ENCODE measurements at regions not wholly inside any gene's neighbourhood (a gene's known extent, or its start where the extent isn't known, plus 50 kb on each side); places are given as distances from the start of the nearest gene placed in this dataset.

DNA sequence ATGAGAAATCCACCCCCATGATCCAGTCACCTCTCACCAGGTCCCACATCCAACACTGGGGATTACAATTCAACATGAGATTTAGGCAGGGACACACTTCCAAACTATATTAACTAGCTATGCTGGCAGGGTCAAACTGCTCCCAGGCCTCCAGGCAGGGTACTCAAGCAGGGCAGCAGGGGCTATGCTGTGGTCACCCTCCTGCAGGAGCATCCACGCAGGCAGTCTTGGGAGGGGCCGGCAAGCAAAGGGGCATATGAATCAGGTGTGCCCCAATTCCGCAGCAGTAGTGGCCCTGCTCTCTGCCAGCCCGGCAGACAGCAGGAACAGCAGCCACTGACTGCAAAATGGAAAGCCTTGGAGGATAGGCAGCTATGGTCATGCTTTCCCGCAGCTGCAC lies 74.6 kb upstream of the PRDX4 start:
- TF ChIP-seq, protein P1, sequence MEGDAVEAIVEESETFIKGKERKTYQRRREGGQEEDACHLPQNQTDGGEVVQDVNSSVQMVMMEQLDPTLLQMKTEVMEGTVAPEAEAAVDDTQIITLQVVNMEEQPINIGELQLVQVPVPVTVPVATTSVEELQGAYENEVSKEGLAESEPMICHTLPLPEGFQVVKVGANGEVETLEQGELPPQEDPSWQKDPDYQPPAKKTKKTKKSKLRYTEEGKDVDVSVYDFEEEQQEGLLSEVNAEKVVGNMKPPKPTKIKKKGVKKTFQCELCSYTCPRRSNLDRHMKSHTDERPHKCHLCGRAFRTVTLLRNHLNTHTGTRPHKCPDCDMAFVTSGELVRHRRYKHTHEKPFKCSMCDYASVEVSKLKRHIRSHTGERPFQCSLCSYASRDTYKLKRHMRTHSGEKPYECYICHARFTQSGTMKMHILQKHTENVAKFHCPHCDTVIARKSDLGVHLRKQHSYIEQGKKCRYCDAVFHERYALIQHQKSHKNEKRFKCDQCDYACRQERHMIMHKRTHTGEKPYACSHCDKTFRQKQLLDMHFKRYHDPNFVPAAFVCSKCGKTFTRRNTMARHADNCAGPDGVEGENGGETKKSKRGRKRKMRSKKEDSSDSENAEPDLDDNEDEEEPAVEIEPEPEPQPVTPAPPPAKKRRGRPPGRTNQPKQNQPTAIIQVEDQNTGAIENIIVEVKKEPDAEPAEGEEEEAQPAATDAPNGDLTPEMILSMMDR (IDR thresholded peaks at IDR 0.05; ENCODE audit: insufficient read depth, low read depth, low read length) = no peak
- no peak for TF ChIP-seq EZH2 (IDR thresholded peaks at IDR 0.05; ENCODE audit: insufficient read depth, low read length)

Data from astrocyte (in vitro differentiated cells and primary cell).